Mammary epithelial cell (primary cell): ENCODE measurements at regions not wholly inside any gene's neighbourhood (a gene's known extent, or its start where the extent isn't known, plus 50 kb on each side); places are given as distances from the start of the nearest gene placed in this dataset.

Experiments
- CTCF ChIP-seq, 2 donors: IDR thresholded peaks in 1 of 2; conservative IDR thresholded peaks in 1 of 2; 2 replicates each; pipeline ENCODE4 v1.5.1; 2011 to 2012; ENCODE audit warnings: inconsistent platforms in 2 of 2, low read length in 2 of 2, mild to moderate bottlenecking in 2 of 2, control low read depth in 1 of 2, low read depth in 1 of 2; ENCODE audit not compliant: insufficient read depth in 1 of 2; ENCODE audit errors: extremely low read depth in 1 of 2
- EZH2 ChIP-seq: IDR thresholded peaks from 2 replicates; pipeline ENCODE4 v1.6.1; 2012; ENCODE audit warnings: low read length, inconsistent platforms, borderline replicate concordance

- no peak for TF ChIP-seq CTCF (conservative IDR thresholded peaks at IDR 0.05 in 1 of 2, IDR thresholded peaks at IDR 0.05 in 1 of 2; ENCODE audit: extremely low read depth in 1 of 2, insufficient read depth in 1 of 2, low read depth in 1 of 2, low read length in 2 of 2)
- TF ChIP-seq EZH2 = no peak
Observed at GRCh38 chr14:49951229-49951607, 58.3 kb downstream of the ARF6 start.
